Sciatic nerve (tissue), 2 donors: ENCODE measurements at regions not wholly inside any gene's neighbourhood (a gene's known extent, or its start where the extent isn't known, plus 50 kb on each side); places are given as distances from the start of the nearest gene placed in this dataset.
"Not testable (repeated sequence)": the region's sequence is repeated elsewhere in the genome, so short reads cannot be mapped to it uniquely, and the experiment has no call there.

Experiments
- ATAC-seq: fragments of 200-7000 bp; cut with Tn5 transposase; one replicate; pipeline ENCODE4 v1.9.1; 2020; ENCODE audit warnings: mild to moderate bottlenecking, moderate library complexity
- DNase-seq: peaks from one replicate; pipeline ENCODE4 v3.0.0-alpha.2; 2020; ENCODE audit warnings: low spot score
- intact Hi-C: fragments of 100-400 bp; cut with DNase I; formaldehyde crosslinking; loops from one replicate; pipeline ENCODE4 v1.14.2; 2022
- donor health status: DM: no; HTN: no; CAD: no.
- donor health status: DM: no; HTN: no; CAD: no.

- DNase-seq: no peak
Observed at GRCh38 chr2:109054865-109055264, 65.8 kb upstream of the EDAR start.

DNA sequence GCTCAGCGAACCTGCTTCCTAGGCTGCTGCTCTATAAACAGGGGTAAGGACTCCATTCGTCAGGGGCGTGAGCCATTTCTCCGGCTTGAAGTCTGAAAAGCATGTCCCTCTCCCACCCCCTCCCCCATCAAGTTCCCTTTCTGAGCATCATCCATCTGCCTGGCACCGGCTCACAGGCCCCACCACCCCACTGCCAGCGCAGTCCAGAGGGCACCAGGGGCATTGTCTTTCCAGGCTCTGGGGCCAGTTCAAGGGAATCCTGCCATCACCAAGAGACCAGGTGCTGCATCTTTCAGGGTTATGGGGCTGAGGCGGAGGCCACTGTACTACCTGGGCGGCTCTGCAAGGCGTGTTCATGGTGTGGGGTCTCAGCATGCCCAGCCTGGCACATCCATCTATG, 64.7 kb upstream of the EDAR start:
- ATAC-seq: no peak
- no peak for DNase-seq
- intact Hi-C loops: no loop called here

More at GRCh38 chr2:109054865-109055264, 65.8 kb upstream of the EDAR start:
- ATAC-seq: no peak
- intact Hi-C loops: loop anchor here (5.0 kb wide), 1 partner anchor 1063 kb away; no protein-coding TSS in a partner anchor

GRCh38 chr2:109052922-109053321, 63.9 kb upstream of the EDAR start:
- ATAC-seq (no peak), DNase-seq (no peak)
- intact Hi-C loops: no loop called here

GRCh38 chr2:109049022-109049421, 60.0 kb upstream of the EDAR start:
- no peak for DNase-seq
- intact Hi-C loops: no loop called here
- ATAC-seq: peak; percentile 82

- intact Hi-C loops: no loop called here
- ATAC-seq (no peak), DNase-seq (no peak)
Observed at GRCh38 chr2:109048163-109048562, 59.1 kb upstream of the EDAR start.

DNA sequence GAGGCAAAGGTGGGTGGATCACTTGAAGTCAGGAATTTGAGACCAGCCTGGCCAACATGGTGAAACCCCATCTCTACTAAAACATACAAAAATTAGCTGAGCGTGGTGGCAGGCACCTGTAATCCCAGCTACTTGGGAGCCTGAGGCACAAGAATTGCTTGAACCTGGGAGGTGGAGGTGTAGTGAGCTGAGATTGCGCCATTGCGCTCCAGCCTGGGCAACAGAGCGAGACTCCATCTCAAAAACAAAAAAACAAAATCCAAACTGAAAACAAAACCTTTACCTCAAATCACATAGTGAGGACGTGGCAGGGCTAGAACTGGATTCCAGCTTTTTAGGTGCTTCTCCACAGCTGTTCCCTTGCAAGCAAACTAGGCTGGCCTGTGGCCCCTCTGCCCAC, 58.5 kb upstream of the EDAR start:
- ATAC-seq, DNase-seq, intact Hi-C loops: not testable (repeated sequence)

GRCh38 chr2:109046925-109047508, 58.0 kb upstream of the EDAR start:
- ATAC-seq (peak; percentile 76), DNase-seq (no peak)
- intact Hi-C loops: no loop called here

DNA sequence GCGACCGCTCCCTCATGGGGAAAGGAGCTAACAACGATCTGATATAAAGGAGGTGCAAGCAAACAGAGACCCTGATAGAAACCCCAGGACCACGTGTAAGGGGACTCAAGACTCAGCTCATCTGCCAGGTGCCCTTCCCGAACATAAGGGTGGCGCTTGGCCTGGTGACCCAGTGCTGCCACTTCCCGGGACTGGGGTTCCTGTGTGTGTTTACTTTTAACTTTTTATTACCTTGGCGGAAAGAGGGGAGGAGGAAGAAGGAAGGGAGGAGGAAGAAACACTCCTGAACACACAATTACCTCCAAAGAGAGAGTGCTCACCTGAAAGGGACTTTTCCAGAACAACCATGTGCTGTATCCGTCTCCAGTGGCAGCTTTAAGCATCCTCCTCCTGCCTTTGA, 56.5 kb upstream of the EDAR start:
- ATAC-seq (no peak), DNase-seq (no peak)
- intact Hi-C loops: no loop called here

DNA sequence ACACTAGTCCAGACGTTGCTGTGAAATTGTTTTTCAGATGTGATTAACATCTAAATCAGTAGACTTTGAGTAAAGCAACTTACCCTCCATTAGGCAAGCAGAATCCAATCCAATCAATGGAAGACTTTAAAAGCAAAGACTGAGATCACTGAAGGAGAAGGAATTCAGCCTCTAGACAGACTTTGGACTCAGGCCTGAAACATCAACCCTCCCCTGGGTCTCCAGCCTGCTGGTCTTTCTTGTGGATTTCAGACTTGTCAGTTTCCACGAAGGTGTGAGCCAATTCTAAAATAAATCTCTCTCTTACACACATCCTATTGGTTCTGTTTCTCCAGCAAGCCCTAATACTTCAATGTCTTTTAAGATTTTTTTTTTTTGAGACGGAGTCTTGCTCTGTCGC, 50.0 kb upstream of the EDAR start:
- DNase-seq: no peak
- intact Hi-C loops: no loop called here
- no peak for ATAC-seq
